ENCODE measurements at regions not wholly inside any gene's neighbourhood (a gene's known extent, or its start where the extent isn't known, plus 50 kb on each side); places are given as distances from the start of the nearest gene placed in this dataset.

DNA sequence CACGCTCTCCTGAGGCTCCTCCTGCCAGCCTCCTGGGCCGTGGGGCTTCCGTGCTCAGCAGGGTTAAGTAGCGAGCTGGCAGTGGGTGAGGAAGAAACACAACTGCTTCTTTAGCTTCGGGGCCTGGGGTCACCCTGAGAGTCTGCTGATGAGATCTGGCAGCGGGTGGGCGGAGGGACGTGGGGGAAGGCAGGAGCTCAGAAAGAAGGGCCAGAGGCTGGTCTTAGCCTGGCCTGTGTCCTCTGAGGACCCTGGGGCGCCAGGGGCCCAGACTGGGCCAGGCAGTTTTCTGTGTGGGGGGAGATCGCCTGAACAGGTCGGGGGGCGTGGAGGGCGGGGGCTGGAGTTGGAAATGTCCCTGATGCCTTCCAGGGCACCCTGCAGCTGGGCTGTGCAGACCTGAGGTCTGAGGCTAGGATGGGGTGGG, 97.8 kb upstream of the GSE1 start:
- TF ChIP-seq EZH2 (IDR thresholded peaks at IDR 0.05; ENCODE audit: insufficient read depth, poor library complexity, severe bottlenecking): no peak
- TF ChIP-seq EZH2phosphoT487 (IDR thresholded peaks at IDR 0.05; ENCODE audit: insufficient read depth, low read depth): no peak
